PC-9 (cell line): ENCODE measurements at regions not wholly inside any gene's neighbourhood (a gene's known extent, or its start where the extent isn't known, plus 50 kb on each side); places are given as distances from the start of the nearest gene placed in this dataset.

ENCODE experiments used
- BruUV-seq: library from RNA; stranded (reverse); fragments of 400-500 nt; replicated peaks from 2 replicates; lab custom pipeline; 2021; lab: Mats Ljungman, UMichigan
- CTCF ChIA-PET: fragments of 300-600 bp; sonication (Branson Sonifier 250); formaldehyde crosslinking; loops from one replicate; lab custom pipeline; 2022; ENCODE audit warnings: antibody characterized with exemption; lab: Charles Lee
- POLR2A ChIA-PET: fragments of 300-600 bp; sonication (Branson Sonifier 250); formaldehyde crosslinking; loops from one replicate; lab custom pipeline; 2022; ENCODE audit warnings: antibody characterized with exemption; ENCODE audit not compliant: unreplicated experiment; lab: Charles Lee
- DNase-seq, 2 experiments: peaks; one replicate each; pipeline versions ENCODE4 v3.0.0 to v3.0.0-alpha.2; 2015 to 2022; ENCODE audit warnings: mixed read lengths in 1 of 2
- H2AFZ ChIP-seq: fragments of 200-600 bp; sonication (generic); 2 replicates; pipeline ENCODE4 v1.8.1; 2017; ENCODE audit warnings: antibody characterized with exemption
- H3F3A ChIP-seq: fragments of 200-600 bp; sonication (generic); 2 replicates; pipeline ENCODE4 v1.8.1; 2017; ENCODE audit warnings: antibody characterized with exemption, mild to moderate bottlenecking, low read depth; ENCODE audit not compliant: insufficient read depth
- H3K27ac ChIP-seq: fragments of 200-600 bp; sonication (generic); 2 replicates; pipeline ENCODE4 v1.6.1; 2016; ENCODE audit warnings: mixed run types
- H3K27me3 ChIP-seq: fragments of 200-600 bp; sonication (generic); 2 replicates; pipeline ENCODE4 v1.6.1; 2016; ENCODE audit warnings: low read depth, mixed run types; ENCODE audit not compliant: insufficient read depth
- H3K36me3 ChIP-seq: fragments of 200-600 bp; sonication (generic); 2 replicates; pipeline ENCODE4 v1.6.1; 2016; ENCODE audit warnings: low read depth, mixed run types
- H3K4me1 ChIP-seq: fragments of 200-600 bp; sonication (generic); replicated peaks from 2 replicates; pipeline ENCODE4 v1.6.1; 2016; ENCODE audit warnings: mixed run types; ENCODE audit not compliant: insufficient read depth
- H3K4me2 ChIP-seq: fragments of 200-600 bp; sonication (generic); 2 replicates; pipeline ENCODE4 v1.6.1; 2017; ENCODE audit warnings: mixed run types
- H3K4me3 ChIP-seq: fragments of 200-600 bp; sonication (generic); 2 replicates; pipeline ENCODE4 v1.6.1; 2016; ENCODE audit warnings: mixed run types
- H3K79me2 ChIP-seq: fragments of 200-600 bp; sonication (generic); 2 replicates; pipeline ENCODE4 v1.6.1; 2017; ENCODE audit warnings: low read depth, mixed run types
- H3K9me2 ChIP-seq: fragments of 200-600 bp; sonication (generic); 2 replicates; pipeline ENCODE4 v1.8.1; 2017; ENCODE audit warnings: mild to moderate bottlenecking; ENCODE audit not compliant: insufficient read depth
- H3K9me3 ChIP-seq: fragments of 200-600 bp; sonication (generic); 2 replicates; pipeline ENCODE4 v1.8.1; 2016; ENCODE audit warnings: low read depth; ENCODE audit not compliant: insufficient read depth
- H4K20me1 ChIP-seq: fragments of 200-600 bp; sonication (generic); 2 replicates; pipeline ENCODE4 v1.8.1; 2017; ENCODE audit not compliant: insufficient read depth
- EZH2 ChIP-seq: fragments of 200-600 bp; sonication (generic); IDR thresholded peaks from 2 replicates; pipeline ENCODE4 v1.8.0; 2017; ENCODE audit warnings: antibody characterized with exemption, low read depth
- intact Hi-C: fragments of 100-400 bp; cut with micrococcal nuclease; formaldehyde crosslinking; loops from one replicate; pipeline ENCODE4 v1.10.0; 2022; ENCODE audit not compliant: unreplicated experiment
- TF ChIP-seq, protein P1 (sequence below): fragments of 200-600 bp; sonication (generic); conservative IDR thresholded peaks from 2 replicates; pipeline ENCODE4 v1.6.1; 2017; ENCODE audit warnings: mixed run types, antibody characterized with exemption, mild to moderate bottlenecking, moderate library complexity

GRCh38 chr15:70248116-70249025 lies 150.7 kb upstream of the TLE3 start:
- CTCF ChIA-PET, result interaction anchor here (0.9 to 1.1 kb wide), 2 partner anchors 23 to 336 kb away, joined by 4 to 5 read pairs; no protein-coding TSS in a partner anchor
- Histone ChIP-seq H3K27me3 (no peaks in the 10 kb centered on the region), H2AFZ (0 out of 2 replicates have a peak overlapping the region, but pooled peaks have one; percentile 39), H3K4me3 (no peak overlapping the region), H4K20me1 (no peaks in the 10 kb centered on the region), H3K36me3 (no peaks in the 10 kb centered on the region), H3K9me3 (no peaks in the 10 kb centered on the region), H3K9me2 (no peaks in the 10 kb centered on the region), H3F3A (peaks cover 14% of the 10 kb centered on the region; the same call in 1 of the 2 replicates), H3K27ac (no peak overlapping the region), H3K79me2 (no peaks in the 10 kb centered on the region), H3K4me1 (peaks cover 35% of the 10 kb centered on the region), H3K4me2 (peak overlapping the region; percentile 10; the same call in 1 of the 2 replicates)
- POLR2A ChIA-PET, result interaction anchor here (0.6 to 1.0 kb wide), 3 partner anchors 11 to 27 kb away, joined by 4 to 11 read pairs (median 4); no protein-coding TSS in a partner anchor
- no TSS peak for BruUV-seq
- intact Hi-C loops, result loop anchor here (10.0 kb wide), 2 partner anchors 336 to 674 kb away; no protein-coding TSS in a partner anchor
- TF ChIP-seq, protein P1, sequence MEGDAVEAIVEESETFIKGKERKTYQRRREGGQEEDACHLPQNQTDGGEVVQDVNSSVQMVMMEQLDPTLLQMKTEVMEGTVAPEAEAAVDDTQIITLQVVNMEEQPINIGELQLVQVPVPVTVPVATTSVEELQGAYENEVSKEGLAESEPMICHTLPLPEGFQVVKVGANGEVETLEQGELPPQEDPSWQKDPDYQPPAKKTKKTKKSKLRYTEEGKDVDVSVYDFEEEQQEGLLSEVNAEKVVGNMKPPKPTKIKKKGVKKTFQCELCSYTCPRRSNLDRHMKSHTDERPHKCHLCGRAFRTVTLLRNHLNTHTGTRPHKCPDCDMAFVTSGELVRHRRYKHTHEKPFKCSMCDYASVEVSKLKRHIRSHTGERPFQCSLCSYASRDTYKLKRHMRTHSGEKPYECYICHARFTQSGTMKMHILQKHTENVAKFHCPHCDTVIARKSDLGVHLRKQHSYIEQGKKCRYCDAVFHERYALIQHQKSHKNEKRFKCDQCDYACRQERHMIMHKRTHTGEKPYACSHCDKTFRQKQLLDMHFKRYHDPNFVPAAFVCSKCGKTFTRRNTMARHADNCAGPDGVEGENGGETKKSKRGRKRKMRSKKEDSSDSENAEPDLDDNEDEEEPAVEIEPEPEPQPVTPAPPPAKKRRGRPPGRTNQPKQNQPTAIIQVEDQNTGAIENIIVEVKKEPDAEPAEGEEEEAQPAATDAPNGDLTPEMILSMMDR, result no peak
- TF ChIP-seq EZH2, result no peak
- DNase-seq, result peak in 1 of 2 experiments; percentile 35

DNA sequence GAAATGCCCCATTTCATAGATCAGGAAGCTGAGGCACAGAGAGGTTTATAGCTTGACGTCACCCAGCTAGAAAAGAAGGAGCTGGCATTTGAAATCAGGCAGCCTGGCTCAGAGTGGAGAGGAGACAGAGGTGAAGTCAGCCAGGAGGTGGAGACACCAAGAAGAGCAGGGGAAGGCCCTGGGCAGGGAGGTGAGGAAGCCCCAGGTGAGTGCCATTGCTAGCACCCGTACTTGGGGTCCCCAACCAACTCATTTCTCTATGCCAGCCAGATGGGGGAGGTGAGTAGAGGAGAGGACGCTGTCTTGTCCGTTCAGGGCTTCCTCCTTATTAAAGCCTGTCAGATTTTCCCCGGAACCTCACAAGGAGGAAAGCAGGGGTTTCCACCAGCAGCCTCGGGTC lies 149.6 kb upstream of the TLE3 start:
- Histone ChIP-seq H3K4me3 (no peak overlapping the region), H3K36me3 (no peaks in the 10 kb centered on the region), H3K9me3 (no peaks in the 10 kb centered on the region), H3K4me1 (peaks cover 46% of the 10 kb centered on the region), H2AFZ (no peak overlapping the region), H3K27me3 (no peaks in the 10 kb centered on the region), H3K27ac (no peak overlapping the region), H4K20me1 (no peaks in the 10 kb centered on the region), H3F3A (peaks cover 14% of the 10 kb centered on the region; the same call in 1 of the 2 replicates), H3K9me2 (no peaks in the 10 kb centered on the region), H3K79me2 (no peaks in the 10 kb centered on the region), H3K4me2 (no peak overlapping the region)
- ChIA-PET CTCF (no interaction called here), POLR2A (no interaction called here)
- intact Hi-C loops, result loop anchor here (10.0 kb wide), 2 partner anchors 338 to 672 kb away; no protein-coding TSS in a partner anchor
- DNase-seq, result no peak
- BruUV-seq, result no TSS peak
- no peak for TF ChIP-seq EZH2
- TF ChIP-seq, protein P1, result no peak

DNA sequence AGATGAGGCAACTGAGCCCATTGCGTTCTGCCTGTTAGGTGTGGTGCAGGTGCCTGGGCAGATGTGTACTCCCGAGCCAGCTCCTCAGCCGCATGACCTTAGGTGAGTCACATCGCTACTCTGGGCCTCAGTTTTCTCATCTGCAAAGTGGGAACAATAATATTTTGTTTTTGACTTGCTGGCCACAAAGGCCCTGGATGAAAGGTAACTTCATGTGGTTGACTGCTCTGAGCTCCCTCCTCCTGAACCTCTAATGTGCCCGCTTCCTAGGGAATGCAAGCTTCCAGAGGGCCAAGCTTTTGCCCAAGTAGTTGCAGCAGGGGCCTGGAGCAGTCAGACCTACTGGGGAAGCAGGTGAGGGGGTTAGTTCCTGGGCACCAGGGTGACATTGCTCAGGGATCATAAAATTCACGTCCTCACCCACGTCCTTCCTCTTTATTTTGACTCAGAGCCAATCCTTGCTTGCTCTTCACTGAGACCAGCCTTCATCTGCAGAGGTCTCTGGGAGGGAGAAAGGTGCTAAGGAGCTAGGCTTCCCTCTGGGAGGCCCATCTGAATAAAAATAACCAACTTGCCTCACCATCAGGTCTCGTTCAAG lies 149.0 kb upstream of the TLE3 start:
- Histone ChIP-seq H3K36me3 (no peaks in the 10 kb centered on the region), H2AFZ (no peak overlapping the region), H3K4me1 (peaks cover 51% of the 10 kb centered on the region), H3K9me3 (no peaks in the 10 kb centered on the region), H3K27ac (peak overlapping the region; percentile 72), H3F3A (peaks cover 14% of the 10 kb centered on the region; the same call in 1 of the 2 replicates), H3K9me2 (no peaks in the 10 kb centered on the region), H3K4me2 (peak overlapping the region; percentile 42; the same call in 1 of the 2 replicates), H4K20me1 (no peaks in the 10 kb centered on the region), H3K27me3 (no peaks in the 10 kb centered on the region), H3K4me3 (no peak overlapping the region), H3K79me2 (no peaks in the 10 kb centered on the region)
- TF ChIP-seq EZH2, result no peak
- TF ChIP-seq, protein P1, result no peak
- no peak for DNase-seq
- intact Hi-C loops, result loop anchor here (1.0 to 10.0 kb wide), 3 partner anchors 48 to 672 kb away; no protein-coding TSS in a partner anchor
- ChIA-PET CTCF (no interaction called here), POLR2A (no interaction called here)
- no TSS peak for BruUV-seq
